GM21825 (cell line): ENCODE measurements at regions not wholly inside any gene's neighbourhood (a gene's known extent, or its start where the extent isn't known, plus 50 kb on each side); places are given as distances from the start of the nearest gene placed in this dataset.

Source experiments
- ATAC-seq: cut with Tn5 transposase; IDR thresholded peaks from one replicate; pipeline ENCODE4 v1.9.1; 2021; ENCODE audit warnings: mild to moderate bottlenecking, moderate library complexity; ENCODE audit not compliant: unreplicated experiment

GRCh38 chr6:133688705-133689492 lies 200.0 kb upstream of the TCF21 start:
- no peak for ATAC-seq

- ATAC-seq, result no peak
Measured at GRCh38 chr6:133689863-133690262, 199.1 kb upstream of the TCF21 start.

DNA sequence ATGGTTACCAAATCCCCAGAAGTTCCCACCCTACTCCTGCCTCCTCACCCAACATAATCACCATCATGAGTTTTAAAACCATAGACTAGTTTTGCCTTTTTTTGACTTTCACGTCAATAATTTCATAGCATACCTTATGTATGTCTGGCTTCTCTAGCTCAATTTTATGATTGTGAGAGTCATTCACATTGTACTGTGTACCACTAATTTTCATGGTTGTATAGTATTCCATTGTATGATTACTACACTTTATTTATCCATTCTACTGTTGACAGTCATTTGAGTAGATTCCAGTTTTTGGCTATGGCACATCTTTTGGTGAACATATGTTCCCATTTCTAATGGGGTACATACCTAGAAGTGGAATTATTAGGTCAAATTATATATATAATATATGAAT lies 195.3 kb upstream of the TCF21 start:
- no peak for ATAC-seq

GRCh38 chr6:133697185-133697584 lies 191.7 kb upstream of the TCF21 start:
- no peak for ATAC-seq

DNA sequence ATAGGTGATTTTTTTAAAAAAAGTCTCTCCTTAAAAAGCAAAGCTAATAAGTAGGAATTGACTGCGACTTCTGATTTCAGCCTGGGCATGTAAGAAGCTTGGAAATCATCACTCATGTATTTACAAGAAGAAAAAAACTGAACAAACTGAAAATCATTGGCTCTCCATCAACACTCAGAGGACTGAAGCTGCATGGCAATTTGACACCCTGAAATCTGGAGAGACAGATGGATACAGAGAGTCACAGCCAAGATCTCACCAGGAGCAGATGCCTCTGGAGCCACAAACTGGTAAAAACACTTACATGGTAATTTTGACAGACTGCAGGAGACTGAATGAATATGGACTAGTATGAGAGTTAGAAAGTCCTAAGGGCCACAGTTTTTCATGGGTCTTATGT lies 191.2 kb upstream of the TCF21 start:
- ATAC-seq, result no peak

GRCh38 chr6:133698272-133698671 lies 190.6 kb upstream of the TCF21 start:
- no peak for ATAC-seq

DNA sequence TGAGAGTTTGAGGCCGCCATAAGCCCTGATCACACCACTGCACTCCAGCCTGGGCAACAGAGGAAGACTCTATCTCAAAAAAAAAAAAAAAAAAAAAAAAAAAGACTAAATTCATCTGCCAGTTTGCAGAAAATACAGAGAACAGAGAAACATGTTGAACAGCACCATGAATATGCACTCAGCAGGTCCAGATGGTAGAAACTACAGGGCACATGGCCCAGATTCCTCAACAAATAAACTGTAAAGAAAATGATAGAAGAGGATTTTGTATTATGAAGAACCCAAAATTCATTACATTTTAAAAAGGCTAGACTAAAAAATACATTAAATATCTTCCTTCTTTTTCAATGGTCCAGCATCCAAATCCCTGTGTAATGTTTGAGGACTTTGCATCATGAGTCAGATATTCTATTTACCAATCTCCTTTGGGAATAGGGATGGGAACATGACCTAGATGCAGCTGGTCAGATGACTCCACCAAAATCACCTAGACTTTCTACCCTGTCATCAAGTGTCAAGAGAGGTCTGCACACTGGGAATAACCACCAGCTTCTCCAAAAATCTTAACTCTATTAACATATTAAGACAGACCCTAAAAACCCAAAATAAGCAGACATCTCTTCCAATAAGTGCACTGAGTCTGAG lies 189.1 kb upstream of the TCF21 start:
- no peak for ATAC-seq

- no peak for ATAC-seq
Measured at GRCh38 chr6:133701633-133702331, 187.1 kb upstream of the TCF21 start.

DNA sequence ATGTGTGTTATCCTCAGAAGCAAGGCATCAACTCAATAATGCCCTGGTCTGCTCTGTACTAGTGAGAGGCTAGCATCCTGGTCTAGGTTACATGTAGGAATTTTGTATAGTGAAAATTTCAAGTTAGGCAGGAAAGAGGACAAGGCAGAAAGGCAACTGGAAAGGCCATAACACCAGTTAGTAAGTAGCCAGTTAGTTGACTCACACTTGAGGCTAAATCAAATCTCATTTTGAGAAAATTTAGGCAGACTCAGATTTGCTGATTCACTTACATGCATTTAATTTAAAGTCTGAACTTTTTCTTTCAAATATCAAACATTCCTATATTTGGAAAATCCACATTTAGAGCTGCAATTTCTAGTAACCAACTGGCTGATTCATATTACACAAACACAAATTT lies 184.5 kb upstream of the TCF21 start:
- no peak for ATAC-seq

DNA sequence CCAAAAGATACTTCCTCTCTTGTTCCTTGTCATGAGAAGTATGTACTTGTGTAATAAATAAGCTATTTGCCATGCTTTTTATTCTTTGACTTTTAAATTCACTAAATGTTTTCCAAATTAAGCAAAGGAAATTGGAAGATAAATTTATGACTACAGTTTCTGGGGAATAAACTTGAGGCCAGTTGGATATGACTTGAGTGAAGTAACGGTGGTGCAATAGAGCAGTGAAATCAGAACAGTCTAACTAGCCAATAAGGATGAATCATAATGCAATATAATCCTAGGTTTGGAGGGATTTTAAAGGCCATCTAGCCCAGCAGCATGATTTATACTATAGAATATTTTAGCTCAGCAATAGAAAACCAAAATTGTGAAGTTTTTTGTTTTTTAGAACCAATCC lies 183.8 kb upstream of the TCF21 start:
- no peak for ATAC-seq

GRCh38 chr6:133705731-133706130 lies 183.2 kb upstream of the TCF21 start:
- ATAC-seq, result no peak

GRCh38 chr6:133707456-133707855 lies 181.5 kb upstream of the TCF21 start:
- ATAC-seq, result no peak

- ATAC-seq, result no peak
Measured at GRCh38 chr6:133710826-133711225, 178.1 kb upstream of the TCF21 start.

- no peak for ATAC-seq
Measured at GRCh38 chr6:133715270-133715669, 173.6 kb upstream of the TCF21 start.

GRCh38 chr6:133724726-133725125 lies 164.2 kb upstream of the TCF21 start:
- no peak for ATAC-seq

- no peak for ATAC-seq
Measured at GRCh38 chr6:133726188-133726587, 162.7 kb upstream of the TCF21 start.

GRCh38 chr6:133730881-133731280 lies 158.0 kb upstream of the TCF21 start:
- no peak for ATAC-seq

- ATAC-seq, result no peak
Measured at GRCh38 chr6:133740218-133740617, 148.7 kb upstream of the TCF21 start.

GRCh38 chr6:133740816-133741215 lies 148.1 kb upstream of the TCF21 start:
- ATAC-seq, result no peak

DNA sequence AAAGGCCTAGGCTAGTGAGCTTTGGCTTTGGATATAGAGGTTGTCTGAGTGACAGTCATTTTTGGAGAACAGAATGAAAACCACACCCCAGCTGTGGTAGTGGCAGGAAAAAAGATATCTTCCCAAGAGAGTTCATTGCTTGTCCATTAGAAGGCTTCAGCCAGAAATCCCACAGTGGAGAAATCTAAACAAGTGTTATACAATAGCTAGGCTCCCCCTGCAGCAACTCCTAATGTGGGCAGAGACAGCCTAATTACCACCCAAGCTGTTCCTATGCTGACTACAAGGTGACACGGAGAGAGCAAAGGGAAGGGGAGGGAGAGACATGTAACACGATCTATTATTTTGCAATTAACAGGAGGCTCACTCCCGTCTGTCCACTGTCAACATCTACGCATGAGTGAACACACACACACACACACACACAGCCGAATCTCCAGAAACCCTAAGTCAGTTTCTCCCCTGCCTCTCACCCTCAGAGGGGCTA lies 147.5 kb upstream of the TCF21 start:
- ATAC-seq, result no peak

GRCh38 chr6:133743621-133744020 lies 145.3 kb upstream of the TCF21 start:
- no peak for ATAC-seq

DNA sequence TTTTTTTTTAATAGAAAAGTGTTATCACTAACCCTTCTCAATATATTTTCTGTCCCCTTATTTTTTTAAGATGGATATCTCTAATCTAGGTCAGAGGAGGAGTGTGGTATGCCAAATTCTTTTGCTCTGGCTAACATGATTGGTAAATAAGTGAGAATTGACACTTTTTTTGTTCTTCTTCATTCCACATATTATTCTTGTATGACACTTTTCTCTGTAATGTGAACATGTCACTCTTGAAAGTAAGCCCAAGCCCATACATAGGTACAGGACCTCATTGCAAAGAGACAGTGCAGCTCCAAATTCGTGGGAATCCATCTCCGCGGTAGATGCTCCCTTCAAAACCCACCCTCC lies 142.5 kb upstream of the TCF21 start:
- ATAC-seq, result no peak
